ENCODE measurements at regions not wholly inside any gene's neighbourhood (a gene's known extent, or its start where the extent isn't known, plus 50 kb on each side); places are given as distances from the start of the nearest gene placed in this dataset.
"Not testable (repeated sequence)": the region's sequence is repeated elsewhere in the genome, so short reads cannot be mapped to it uniquely, and the experiment has no call there.

GRCh38 chr7:91465595-91466061 is 201.4 kb downstream of the FZD1 start:
- DNase-seq, result no peak

DNA sequence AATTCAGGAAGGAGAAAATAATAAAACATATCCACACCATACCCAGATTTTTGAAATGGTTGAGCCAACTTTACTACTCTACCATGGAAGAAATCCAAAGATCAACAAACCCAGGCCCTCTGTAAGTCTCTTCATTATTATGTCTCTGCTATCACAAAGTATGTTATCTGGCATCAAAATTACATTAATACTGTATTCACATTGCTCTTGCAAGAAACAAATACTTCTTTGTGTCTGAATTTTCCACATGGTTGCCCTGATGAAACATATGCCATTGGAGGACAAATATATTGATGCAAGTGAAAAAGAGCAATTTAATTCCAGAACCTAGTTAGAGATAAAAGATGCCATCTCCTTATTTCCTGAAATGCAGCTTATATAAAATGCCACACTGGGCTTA is 204.0 kb downstream of the FZD1 start:
- DNase-seq, result no peak

- no peak for DNase-seq
Observed at GRCh38 chr7:91473619-91474018, 209.4 kb downstream of the FZD1 start.

GRCh38 chr7:91474074-91474473 is 209.8 kb downstream of the FZD1 start:
- DNase-seq, result no peak

DNA sequence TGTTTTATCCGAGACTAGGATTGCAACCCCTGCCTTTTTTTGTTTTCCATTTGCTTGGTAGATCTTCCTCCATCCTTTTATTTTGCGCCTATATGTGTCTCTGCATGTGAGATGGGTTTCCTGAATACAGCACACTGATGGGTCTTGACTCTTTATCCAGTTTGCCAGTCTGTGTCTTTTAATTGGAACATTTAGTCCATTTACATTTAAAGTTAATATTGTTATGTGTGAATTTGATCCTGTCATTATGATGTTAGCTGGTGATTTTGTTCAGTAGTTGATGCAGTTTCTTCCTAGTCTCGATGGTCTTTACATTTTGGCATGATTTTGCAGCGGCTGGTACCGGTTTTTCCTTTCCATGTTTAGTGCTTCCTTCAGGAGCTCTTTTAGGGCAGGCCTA is 216.2 kb downstream of the FZD1 start:
- DNase-seq, result not testable (repeated sequence)

GRCh38 chr7:91491868-91492267 is 227.6 kb downstream of the FZD1 start:
- DNase-seq, result no peak

DNA sequence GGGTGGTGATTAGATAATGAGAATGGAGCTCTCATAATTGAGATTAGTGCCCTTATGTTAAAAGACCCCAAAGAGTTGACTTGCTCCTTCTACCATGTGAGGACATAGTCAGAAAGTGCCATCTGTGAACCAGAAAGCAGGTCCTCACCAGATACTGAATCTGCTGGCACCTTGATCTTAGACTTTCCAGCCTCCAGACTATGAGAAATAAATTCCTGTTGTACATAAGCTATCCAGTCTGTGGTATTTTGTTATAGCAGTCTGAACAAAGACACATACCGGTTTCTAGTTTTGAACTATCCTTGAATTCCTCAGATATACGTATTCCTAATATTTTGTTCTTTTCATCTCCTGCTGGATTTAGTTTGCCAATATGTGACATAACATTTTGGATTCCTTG is 228.1 kb downstream of the FZD1 start:
- DNase-seq, result no peak

- DNase-seq, result no peak
Observed at GRCh38 chr7:91492773-91493172, 228.5 kb downstream of the FZD1 start.

GRCh38 chr7:91494450-91494849 is 230.2 kb downstream of the FZD1 start:
- DNase-seq, result no peak

DNA sequence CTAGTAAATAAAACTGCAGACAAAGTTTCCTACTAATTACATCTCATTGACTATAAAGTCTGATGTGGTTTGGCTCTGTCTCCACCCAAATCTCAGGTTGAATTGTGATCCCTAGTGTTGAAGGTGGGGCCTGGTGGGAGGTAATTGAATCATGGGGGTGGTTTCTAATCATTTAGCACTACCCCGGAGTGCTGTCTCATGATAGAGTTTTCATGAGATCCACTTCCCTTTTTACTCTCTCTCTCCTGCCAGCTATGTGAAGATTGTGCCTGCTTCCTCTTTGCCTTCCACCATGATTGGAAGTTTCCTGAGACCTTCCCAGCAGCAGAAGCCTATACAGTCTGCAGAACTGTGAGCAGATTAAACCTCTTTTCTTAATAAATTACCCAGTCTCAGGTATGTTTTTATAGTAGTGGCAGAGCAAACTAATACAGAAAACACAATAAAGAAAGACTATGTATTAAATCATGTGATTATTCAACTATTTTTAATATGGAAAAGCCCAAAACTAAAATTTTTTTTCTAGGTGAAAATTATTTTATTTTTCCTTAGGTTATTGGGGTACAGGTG is 232.1 kb downstream of the FZD1 start:
- DNase-seq, result no peak

DNA sequence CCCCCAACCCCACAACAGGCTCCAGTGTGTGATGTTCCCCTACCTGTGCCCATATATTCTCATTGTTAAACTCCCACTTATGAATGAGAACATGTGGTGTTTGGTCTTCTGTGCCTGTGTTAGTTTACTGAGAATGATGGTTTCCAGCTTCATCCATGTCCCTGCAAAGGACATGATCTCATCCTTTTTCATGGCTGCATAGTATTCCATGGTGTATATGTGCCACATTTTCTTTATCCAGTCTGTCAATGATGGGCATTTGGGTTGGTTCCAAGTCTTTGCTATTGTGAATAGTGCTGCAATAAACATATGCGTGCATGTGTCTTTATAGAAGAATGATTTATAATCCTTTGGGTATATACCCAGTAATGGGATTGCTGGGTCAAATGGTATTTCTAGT is 233.0 kb downstream of the FZD1 start:
- not testable (repeated sequence) for DNase-seq

DNA sequence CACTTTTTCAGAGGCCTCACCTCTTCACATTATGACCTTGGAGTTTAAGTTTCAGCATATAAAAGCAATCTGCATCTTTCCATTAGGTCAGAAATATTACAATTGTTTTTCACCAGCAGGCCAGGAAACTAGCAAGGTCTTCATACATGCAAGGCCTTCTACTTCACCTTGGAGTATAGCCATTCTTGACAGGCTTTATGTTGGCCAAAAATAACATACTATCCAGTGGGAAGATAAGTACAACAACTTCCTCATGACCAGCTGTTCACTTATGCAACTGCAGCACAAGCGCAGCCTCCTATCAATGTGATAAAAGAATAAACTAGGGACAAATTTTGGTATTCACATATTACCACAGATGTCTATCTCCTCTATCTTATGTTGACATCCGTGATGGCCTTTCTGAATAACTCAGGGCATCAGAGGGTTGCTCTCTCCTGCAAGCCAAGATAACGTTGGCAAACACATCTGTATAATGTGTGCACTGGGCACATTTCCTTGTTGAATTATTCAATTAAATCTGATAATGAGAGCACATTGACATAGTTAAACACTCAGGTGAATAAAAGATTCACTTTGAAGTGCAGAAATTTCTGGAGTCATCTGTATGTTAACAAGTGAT is 239.8 kb downstream of the FZD1 start:
- DNase-seq, result no peak

DNA sequence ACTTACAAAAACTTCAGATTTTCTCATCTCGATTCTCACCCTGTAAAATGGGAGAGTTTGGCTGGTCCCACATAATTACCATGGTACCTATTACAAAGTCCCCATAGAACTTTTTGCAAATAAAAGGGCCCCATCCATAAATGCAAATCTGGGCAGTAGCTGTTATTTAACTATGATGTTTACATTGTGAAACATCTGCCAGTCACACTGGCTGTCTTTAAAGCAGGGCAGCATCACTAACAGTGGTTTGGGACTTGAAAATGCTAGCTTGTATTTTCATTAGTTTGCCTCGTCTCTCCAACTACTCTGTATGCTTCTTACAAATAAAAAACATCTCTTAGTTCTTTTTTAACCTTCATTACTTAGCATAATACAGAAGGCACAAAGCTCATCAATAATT is 240.7 kb downstream of the FZD1 start:
- DNase-seq, result no peak

- not testable (repeated sequence) for DNase-seq
Observed at GRCh38 chr7:91506966-91507365, 242.7 kb downstream of the FZD1 start.

GRCh38 chr7:91511861-91512260 is 247.6 kb downstream of the FZD1 start:
- DNase-seq, result not testable (repeated sequence)

DNA sequence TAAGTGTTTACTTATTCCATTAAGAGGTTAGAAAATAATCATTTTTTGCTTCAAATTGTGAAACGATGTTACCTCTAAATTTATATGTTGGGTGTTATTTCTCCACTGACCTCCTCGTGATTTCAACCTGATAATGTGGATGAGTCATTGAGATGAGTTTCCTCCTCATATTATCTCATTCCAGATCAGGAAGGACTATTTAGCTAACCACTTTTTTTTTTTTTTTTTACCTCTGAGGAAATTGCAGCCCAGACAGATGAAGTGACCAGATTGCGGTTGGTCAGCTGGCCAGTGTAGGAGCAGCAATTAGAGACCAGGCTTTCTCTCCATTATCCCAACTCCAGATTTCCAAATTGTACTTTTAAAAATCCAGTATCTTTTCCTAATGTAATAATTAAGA is 248.7 kb downstream of the FZD1 start:
- no peak for DNase-seq

GRCh38 chr7:91514591-91514990 is 250.4 kb downstream of the FZD1 start:
- no peak for DNase-seq

- DNase-seq, result no peak
Observed at GRCh38 chr7:91515961-91516360, 251.7 kb downstream of the FZD1 start.

DNA sequence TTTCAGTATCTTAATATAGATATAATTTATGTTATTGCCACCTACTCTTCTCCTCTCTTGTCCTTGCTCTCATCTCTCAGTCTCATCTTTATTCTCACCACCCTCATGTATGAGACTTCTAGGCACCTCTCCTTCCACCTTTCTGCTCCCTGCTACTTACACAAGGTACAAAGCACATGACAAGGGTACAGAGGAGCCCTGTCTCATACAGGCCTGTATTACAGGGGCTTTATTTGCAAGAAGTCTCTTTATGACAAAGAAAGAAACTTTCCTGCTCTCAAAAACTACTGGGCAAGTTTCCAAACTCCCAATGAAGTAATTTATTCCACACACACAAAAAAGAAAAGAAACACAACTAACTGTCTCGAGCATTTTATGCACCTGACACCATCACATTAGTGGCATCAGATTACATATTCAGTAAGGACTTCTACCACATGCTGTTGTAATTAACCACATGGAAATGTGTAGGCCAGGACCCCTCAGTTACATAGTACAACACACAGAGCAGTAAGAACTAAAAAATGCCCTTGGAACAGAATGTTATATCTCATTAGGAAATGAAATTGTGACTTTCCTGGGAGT is 253.1 kb downstream of the FZD1 start:
- peak; percentile 32 for DNase-seq

DNA sequence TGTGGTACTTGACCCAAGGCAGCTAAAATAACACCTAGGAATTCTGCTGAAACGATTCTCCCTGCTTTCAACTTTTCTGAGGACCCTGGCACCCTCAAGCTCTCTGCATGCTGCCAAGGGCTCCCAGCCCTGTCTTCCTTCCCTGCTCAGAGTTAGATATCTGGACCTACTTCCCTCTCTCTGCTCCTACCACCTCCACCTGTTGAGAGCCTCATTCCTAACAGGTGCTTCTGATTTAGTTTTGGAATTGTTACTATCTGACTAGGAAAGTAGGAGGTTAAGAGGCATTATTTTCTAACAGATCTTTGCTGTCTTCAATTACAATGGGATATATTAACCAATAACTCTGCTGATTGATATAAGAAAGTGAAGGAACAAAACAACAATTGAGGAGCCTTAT is 253.8 kb downstream of the FZD1 start:
- DNase-seq, result no peak

DNA sequence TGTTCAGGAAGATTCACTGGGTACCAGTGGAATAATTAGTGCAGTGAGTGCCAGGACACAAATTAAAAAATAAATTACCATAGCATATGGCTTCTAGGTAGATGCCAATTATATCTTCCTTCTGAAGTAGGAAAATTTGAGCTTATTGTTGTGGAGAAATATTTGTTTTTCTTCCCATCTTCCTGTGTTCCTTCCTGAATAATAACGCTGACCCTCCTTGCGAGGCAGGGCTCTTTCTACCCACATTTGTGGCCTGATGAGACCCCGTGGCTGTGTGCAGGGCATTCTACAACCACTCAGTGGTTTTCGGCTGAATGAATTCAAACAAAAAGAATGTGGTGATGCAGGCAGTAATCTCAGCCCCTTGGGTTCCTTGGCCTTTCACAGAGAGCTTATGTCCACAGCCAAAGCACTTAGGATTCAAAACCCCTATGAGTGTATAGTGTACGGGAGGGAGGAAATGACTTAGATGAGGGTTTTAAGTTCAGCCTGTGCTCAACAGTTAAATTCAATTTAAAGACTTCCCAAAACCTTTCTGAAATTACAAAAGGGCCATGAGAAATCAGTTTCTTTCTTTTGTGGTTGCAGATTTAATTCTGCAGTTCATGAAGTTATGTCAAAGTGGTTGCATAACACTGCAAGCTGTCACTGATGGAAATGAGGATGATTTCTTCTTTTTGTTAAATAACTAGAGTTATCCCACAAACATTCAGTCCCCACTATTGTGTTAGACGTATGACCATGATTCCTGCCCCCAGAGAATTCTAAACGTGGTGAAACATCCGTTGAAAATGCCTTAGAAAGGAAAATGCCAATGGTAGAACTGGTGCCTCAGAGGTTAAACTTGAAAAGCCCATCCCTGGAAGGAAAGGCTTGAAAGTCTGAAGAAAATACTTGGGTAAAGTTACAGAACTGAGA is 255.3 kb downstream of the FZD1 start:
- no peak for DNase-seq

DNA sequence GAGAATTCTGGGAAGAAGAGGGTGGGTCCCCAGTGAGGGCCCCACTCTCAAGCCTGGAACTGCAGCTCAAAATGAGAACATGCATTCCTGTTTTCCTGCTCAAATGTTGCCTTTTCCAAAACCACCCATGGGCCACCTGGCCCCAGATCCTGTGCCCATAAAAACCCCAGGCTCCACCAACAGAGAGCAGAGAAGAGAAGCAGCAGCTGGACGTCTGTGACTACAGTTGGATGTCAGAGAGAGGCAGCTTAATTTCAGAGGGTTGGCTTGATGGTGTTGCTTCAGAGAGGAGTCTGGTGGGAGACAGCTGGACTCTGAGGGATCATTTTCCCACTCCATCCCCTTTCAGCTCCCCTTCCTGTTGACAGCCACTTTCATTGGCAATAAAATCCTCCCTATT is 256.4 kb downstream of the FZD1 start:
- no peak for DNase-seq

DNA sequence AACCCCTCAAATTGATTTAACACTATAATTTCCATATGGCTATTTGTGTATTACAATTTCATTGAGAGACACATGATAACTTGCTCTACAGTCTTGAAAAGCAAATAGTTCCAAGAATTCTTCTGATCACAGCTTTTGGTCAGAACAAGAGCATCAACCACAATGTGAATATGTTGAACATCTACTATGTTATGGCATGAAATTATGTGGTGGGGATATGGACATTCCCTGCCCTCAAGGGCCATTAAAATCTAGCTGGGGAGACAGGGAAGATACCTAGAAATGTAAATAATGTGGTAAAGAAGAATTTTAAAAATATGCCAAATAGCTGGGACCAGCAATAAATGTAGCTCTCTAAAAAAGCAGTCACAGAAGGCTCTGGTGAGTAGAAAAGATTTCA is 262.2 kb downstream of the FZD1 start:
- no peak for DNase-seq

Data from skin of body (tissue), 1 donor.